OCI-M2 (cell line): ENCODE measurements at regions not wholly inside any gene's neighbourhood (a gene's known extent, or its start where the extent isn't known, plus 50 kb on each side); places are given as distances from the start of the nearest gene placed in this dataset.
"Not testable (repeated sequence)": the region's sequence is repeated elsewhere in the genome, so short reads cannot be mapped to it uniquely, and the experiment has no call there.

Experiments
- DNase-seq: peaks from one replicate; lab custom pipeline; 2025; ENCODE audit not compliant: unreplicated experiment; lab: John Stamatoyannopoulos, UW

DNA sequence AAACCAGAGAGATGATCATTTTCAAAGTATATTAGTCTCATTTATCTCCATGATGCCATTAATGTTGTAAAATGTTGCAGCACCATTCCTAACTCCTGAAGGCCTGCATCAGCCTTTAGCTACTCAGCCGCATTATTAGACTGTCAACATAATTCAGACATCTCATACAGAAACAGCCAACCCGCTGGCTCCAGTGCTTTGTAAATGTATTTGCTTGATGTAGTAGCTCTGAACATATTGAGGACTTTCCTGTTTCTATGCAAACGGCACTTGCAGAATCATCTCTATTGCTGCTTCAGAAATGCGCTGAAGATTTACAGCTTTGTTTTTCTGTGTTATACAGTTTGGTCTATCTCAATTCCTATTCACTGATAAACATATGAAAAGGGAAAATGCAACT is 372.2 kb downstream of the DSEL start:
- DNase-seq: no peak

DNA sequence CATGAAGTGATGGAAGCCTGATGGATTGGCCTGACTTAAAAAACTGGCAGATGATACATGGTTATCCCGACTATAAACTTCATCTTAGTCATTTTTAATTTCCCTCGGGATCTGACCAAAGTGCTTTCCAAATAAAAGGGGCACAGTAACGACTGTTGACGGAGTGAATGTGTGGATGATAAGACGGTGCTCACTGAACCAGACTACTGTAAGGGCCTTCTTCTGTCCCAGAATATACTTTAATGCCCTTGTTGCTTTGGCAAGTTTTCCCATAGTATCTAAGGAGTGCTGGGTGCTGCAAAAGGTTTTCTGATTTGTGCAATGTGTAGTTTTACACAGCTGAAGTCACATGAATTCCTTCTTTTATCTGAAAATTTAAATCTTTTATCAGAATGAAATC is 373.5 kb downstream of the DSEL start:
- DNase-seq: no peak

DNA sequence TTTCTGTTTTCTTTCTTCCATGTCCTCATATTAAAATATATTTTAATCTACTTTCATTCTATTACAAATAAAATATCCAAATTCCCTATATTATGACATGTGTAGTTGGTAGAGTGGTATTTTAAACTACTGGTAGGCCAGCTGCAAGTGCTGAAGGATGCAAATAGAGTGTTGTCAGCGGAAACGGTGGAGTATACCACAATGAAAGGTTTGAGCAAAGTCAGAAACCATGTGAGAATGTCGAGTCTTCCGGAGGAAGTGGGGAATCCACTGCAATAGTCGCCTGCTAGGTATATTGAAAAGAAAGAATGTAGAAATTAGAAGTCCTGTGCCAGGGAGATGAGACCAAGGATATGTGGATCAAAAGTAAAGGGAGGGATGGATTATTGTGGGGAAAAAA is 373.9 kb downstream of the DSEL start:
- DNase-seq: no peak

DNA sequence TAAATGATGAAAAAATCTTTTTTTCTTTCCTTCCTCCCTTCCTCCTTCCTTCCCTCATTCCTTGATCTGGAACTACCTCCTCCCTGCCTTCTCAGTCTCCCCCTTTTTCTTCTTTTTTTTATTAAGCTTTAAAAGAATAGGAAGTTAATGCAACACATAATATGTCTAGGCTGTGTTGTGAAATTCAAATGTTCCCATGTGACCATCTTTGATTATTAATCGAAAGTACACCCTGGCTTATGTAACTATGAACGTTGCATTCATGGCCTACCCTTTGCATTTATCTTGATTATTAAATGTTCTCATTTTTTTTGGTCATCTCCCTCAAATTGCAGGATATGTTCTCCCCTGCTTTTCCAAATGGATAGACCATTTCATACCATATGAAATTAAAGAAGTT is 376.0 kb downstream of the DSEL start:
- no peak for DNase-seq

DNA sequence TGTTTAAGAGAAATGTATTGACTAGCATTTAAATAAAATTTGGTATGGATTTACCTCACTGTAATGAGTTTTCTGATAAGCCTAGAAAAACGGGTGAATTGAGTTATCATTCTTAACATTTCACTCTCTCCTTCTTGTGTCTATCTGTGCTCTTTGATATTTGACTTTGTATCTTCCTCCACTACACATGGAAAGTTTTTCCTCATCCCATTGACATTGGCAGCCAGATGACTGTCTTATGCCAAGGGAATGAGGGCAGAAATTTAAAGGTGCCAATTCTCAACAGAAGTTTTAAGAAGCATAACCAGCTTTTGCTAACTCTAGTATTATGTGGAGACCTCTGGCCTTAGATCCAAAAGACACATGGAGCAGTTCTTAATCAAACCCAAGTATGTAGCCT is 376.6 kb downstream of the DSEL start:
- DNase-seq: no peak

DNA sequence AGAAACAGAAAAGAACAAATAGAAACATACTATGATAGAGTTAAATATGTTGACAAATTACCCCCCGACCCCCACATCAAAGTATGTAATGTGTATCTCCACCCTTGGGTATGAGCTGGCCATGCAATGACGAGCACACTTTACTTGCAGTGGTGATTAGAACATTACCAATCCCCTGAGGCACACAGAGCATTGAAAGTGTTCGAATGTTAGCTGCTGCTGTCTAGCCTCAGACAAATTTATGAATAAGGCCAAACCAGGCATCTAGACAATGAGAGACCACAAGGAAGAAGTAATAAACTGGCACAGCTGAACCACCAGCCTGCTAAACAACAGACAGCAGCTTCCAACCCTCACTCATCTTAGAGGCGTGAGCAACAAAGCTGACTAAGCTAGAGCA is 380.5 kb downstream of the DSEL start:
- no peak for DNase-seq

DNA sequence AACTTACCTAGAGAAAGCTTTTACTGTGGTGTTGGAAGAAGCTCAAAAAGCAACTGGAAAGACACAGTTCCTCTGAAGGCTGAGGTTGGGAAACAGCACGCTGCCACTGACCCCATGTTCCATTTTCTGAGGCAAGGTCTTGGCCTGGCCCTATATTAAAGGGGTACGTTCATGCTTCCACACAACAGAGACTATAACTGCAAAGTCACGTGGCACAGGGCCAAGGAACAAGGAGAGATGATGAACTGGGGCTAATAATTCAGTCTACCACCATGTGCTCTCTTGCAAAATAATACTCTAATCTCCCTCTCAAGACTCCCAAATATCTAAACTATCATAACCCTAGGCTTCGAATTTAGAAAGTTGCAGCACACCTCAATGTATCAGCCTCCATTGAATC is 381.6 kb downstream of the DSEL start:
- DNase-seq: no peak

DNA sequence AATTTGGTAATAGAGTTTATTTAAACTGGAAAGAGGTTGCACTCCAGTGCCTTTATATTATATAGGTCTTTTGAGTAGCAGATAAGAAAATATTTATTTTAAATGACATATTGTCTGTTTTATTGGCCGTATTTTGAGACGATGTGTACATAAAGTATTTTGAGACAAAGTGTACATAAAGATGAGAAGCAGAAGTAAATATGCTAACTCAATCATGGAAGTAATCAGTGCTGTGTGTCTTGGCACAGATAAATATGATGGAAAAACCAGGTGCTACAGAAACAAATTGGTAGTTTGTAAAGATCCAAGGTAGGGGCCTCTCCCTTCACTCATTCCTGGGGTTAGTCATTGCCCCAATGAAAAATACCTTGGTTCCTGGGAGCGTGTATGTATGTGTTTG is 382.9 kb downstream of the DSEL start:
- DNase-seq: no peak

DNA sequence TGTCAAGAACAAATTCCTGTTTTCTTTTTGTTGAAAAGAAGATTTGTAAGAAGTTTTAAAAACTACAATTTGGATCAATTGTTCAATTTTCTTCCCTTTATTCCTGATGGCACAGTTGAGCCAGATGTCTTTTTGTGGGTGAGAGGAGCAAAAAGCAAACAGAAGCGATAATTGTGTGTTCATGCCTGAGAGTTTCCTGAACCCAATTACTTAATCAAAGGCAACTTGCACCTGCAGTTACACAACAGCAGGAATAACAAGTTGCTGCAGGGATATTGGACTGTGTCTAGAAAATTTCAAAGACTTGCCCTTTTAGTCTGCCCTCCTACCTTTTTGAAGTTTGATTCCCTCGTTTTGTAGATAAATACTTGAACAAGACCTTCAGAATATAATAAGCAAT is 383.6 kb downstream of the DSEL start:
- no peak for DNase-seq

DNA sequence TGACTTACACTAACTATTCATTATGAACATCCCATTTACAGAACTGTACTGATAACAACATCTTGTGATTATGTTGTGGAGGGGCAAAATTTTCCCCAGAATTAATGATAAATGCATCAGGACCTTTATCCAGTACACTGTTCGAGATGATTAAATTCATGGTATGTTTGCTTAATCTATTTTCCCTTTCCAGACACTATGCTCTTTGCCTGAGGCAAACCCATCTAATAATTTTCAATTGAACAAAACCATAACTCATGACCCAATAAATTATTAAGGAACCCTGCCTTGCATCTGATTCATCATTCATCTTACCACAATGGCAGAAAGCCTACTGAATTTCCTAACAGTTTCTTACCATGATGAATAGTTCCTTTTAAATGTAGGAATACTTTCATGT is 385.0 kb downstream of the DSEL start:
- no peak for DNase-seq

DNA sequence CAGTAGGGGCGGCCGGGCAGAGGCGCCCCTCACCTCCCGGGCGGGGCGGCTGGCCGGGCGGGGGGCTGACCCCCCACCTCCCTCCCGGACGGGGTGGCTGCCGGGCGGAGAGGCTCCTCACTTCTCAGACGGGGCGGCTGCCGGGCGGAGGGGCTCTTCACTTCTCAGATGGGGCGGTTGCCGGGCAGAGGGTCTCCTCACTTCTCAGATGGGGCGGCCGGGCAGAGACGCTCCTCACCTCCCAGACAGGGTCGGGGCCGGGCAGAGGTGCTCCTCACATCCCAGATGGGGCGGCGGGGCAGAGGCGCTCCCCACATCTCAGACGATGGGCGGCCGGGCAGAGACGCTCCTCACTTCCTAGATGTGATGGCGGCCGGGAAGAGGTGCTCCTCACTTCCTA is 389.8 kb downstream of the DSEL start:
- not testable (repeated sequence) for DNase-seq

DNA sequence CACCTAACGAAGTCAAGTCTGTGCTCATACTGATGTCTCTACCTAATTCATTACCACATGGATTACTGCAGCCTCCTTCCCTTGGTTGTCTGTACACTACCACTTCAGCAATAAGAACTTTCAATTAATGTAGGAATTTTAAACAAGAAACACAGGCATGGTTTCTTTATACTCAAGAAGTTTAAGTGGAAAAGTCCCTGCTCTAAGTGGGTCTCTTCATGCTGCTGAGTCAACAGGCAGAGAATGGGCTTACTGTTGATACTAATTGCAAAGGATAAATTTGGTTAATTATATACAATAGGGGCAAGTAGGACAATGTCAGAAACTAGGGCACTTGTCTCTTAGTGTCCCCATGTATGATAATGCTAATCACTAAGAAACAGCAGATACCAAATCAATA is 392.6 kb downstream of the DSEL start:
- no peak for DNase-seq

DNA sequence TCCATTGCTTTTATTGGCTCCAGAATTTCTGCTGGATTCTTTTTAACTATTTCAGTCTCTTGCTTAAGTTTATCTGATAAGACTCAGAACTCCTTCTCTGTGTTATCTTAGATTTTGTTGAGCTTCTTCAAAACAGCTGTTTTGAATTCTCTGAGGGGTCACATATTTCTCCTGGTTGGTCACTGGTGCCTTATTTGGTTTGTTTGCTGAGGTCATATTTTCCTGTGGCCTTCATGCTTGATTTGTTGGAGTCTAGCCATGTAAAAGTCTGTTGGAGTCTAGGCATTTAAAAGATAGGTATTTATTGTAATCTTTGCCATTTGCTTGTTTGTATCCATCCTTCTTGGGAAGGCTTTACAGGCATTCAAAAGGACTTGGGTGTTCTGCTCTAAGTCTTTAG is 398.7 kb downstream of the DSEL start:
- no peak for DNase-seq

DNA sequence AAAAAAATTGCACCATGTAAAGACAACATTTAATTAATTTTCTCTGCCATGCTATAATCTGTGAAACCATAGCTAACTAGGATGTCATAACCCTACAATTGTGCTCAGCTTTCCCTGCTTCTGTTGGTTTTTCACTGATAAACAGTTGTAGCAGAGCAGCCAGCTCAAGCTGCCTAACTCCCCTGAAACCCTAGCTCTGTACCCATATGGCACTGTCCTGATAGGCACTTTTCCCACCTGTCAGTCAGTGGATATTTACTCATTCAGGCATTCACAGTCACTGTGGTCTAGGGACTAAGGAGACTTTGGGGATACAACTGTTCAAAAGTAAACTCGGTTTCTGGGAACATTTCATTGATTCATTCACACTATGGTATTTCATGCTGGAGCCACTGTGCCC is 407.0 kb downstream of the DSEL start:
- DNase-seq: no peak

DNA sequence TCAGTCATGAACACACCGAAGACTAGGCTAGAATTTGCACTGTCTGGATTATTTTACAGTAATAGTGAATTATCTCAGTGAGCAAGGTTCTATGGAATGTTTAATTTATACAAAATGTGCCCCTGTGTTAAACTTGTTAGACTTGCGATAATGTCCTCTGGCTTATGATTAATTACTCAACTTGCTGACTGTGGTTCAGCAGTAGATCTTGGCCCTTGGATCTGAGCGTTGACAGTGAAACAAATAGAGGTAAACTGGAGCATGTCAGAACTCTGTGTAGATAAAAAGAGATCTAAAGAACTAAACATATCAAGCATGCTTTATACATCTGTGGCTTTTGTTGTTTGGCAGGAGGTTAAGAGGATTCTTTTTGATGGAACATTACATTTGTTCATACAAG is 407.6 kb downstream of the DSEL start:
- no peak for DNase-seq

DNA sequence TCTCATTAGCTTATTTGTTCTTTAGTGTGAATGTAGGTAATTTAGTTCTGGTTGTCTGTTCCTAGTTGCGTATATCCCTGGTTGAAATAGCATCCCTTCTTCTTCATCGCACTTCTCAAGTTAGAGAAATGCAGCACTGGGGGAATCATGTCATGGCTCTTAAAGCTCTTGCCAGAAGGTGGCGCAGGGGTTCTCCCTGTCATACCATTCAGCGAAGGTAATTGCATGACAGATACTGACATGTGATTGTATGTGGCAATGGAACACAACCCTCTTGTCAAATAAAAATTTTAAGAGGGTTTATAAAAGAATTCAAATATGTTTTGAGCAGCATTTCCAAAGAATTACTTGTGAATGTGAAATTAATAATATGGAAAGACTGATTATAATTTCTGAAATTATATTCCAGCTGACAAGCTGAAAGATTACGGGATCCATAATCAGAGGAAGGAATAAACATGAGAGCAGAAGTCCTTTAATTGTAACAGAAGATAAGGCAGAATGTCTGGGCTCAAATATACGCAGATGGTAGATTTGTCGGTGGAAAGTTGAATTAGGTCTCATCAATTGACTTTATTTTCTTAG is 411.7 kb downstream of the DSEL start:
- peak; percentile 24 for DNase-seq

DNA sequence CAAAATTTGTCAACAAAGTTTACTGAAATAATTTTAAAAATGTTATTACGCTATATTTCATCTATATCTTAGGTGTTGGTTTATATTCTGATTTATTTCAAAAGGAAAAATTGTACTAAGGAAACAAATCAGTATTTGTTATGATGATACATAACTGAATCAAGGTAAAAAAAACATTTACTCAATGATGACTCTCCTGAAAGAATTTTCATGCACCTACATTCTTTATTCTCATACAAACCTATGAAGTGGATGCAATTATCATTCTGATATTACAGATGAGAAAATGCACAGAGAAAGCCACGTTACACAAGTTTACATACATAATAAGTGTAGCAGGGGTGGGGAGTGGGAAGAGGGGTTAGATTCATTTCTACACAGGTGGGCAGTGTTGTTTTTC is 422.4 kb downstream of the DSEL start:
- DNase-seq: no peak

DNA sequence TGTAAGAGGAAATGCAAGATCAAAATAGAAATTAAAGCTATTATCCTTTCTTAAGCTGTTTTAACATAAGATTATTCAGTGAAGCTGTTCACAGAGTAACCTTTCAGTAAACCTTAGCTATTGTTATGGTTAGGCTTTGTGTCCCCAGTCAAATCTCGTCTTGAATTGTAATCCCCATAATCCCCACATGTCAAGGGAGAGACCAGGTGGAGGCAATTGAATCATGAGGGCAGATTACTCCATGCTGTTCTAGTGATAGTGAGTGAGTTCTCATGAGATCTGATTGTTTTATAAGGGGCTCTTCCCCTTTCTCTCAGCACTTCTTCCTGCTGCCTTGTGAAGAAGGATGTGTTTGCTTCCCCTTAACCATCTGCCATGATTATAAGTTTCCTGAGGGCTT is 424.4 kb downstream of the DSEL start:
- DNase-seq: no peak

DNA sequence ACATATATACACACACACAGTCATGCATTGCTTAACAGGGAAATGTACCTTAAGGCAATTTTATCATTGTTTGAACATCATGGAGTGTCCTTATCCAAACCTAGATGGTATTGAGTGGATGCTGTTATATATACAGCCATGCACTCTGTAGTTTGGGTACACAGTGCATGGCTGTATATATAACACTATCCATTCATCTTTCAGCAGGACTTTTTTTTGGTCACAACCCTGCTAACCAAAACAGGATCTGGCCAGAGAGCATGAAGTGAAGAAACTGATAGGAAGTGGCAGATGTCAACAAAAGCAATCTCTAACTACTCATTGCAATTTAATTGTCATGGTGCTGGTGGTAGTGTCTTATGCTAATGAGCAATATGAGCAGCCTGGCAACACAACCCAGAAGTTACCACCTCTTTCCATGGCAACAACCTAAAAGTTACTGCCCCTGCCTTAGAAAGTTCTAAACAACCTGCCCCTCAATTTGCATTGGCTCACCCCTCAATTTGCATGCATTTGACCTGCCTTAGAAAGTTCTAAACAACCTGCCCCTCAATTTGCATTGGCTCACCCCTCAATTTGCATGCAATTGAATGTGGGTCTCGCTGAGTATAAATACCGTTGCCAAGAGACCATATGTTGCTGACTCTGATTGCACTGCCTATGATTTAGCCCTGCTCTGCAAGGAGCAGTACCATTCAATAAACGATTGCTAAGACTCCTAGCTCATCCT is 434.9 kb downstream of the DSEL start:
- DNase-seq: no peak

DNA sequence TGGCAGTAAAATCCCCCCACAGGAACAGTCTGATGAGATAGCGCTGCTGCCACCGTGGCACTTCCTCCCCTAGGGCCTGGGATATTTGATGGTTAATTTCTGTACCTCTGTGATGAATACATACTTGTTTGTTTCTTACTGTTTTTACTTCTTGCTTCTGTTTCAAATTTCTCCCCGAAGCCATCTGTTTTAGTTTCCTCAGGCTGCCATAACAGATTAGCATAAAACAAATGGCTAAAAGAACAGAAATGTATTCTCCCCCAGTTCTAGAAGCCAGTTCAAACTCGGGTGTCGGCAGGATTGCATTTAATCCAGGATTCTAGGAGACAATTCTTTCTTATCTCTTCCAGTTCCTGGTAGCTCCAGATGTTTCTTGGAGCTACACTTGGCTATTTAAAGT is 435.9 kb downstream of the DSEL start:
- DNase-seq: no peak

DNA sequence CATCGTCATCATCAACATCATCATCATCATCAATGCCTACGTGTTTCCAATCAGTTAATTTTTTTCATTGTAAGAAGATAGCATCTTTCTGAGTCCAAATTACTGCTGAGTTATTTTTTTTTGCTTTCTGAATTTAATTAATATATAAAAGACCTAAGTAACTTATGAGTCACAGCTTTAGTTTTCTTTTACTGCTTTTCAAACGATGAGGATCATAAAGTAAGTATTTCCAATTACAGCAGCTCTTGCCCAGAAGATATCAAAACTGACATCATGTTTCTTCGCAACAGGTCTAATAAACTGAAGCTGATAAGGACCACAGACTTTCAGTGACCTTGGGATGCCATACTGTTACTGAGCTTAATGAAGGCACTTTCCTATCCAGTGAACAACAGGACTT is 442.2 kb downstream of the DSEL start:
- no peak for DNase-seq

DNA sequence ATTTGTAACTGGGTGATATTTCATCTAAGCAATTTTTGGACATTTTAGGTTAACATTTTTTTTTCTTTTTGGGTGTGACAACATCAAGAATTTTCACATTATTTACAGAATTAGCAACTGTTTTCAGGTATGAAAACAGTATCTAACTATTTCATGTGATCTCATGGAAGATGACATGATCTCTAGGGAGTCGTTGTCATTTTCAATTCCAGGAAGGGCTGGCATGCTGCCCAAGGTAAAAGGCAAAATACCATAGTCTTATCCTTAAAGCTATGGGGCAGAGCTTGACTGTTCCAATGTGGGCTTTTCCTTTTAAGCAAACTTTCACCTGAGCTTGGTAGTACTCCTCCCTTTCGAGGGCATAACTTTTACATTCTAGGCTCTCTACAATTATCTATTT is 443.7 kb downstream of the DSEL start:
- no peak for DNase-seq

DNA sequence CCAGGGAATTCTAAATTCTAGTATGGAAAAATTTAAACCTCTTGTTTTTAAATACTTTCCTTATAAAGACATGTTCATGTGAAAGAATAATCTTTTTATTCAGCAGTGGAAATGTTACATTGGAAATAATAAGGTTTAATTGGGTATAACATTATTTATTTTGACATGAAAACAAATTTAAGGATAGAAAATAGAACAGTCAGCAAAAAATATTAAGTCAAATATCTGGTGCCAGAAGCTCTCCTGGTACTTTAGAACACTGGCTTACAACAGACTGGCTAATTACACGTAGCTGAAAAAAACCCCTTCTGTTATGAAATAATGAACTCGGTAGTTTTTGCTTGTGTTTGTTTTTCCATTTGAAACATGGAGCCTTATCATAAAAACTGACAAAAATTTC is 447.9 kb downstream of the DSEL start:
- DNase-seq: no peak
